RWPE2 (cell line): ENCODE measurements at regions not wholly inside any gene's neighbourhood (a gene's known extent, or its start where the extent isn't known, plus 50 kb on each side); places are given as distances from the start of the nearest gene placed in this dataset.

ENCODE experiments used
- ATAC-seq: fragments of 200-7000 bp; cut with Tn5 transposase; 3 replicates; pipeline ENCODE4 v1.9.1; 2021; ENCODE audit warnings: low read depth
- DNase-seq: peaks from one replicate; pipeline ENCODE4 v3.0.0-alpha.2; 2020; ENCODE audit warnings: low spot score
- H3K27ac ChIP-seq: fragments of 450-650 bp; 2 replicates; pipeline ENCODE4 v1.5.1; 2017; ENCODE audit warnings: mild to moderate bottlenecking; ENCODE audit not compliant: poor library complexity, severe bottlenecking
- H3K27me3 ChIP-seq: fragments of 250-450 bp; sonication (Bioruptor Pico); 2 replicates; pipeline ENCODE4 v1.5.1; 2021; ENCODE audit warnings: mild to moderate bottlenecking, moderate library complexity; ENCODE audit not compliant: insufficient read depth, poor library complexity, severe bottlenecking
- H3K36me3 ChIP-seq: fragments of 250-450 bp; sonication (Bioruptor Pico); 2 replicates; pipeline ENCODE4 v1.5.1; 2020; ENCODE audit warnings: low read depth, mild to moderate bottlenecking, moderate library complexity
- H3K4me1 ChIP-seq: fragments of 250-450 bp; sonication (Bioruptor Pico); 2 replicates; pipeline ENCODE4 v1.5.1; 2021; ENCODE audit warnings: mild to moderate bottlenecking, moderate library complexity; ENCODE audit not compliant: insufficient read depth, poor library complexity, severe bottlenecking
- H3K4me3 ChIP-seq: fragments of 250-450 bp; sonication (Bioruptor Pico); 2 replicates; pipeline ENCODE4 v1.5.1; 2021; ENCODE audit warnings: mild to moderate bottlenecking, moderate library complexity; ENCODE audit not compliant: severe bottlenecking
- H3K9me3 ChIP-seq: fragments of 250-450 bp; sonication (Bioruptor Pico); 2 replicates; pipeline ENCODE4 v1.5.1; 2021; ENCODE audit warnings: mild to moderate bottlenecking, moderate library complexity; ENCODE audit not compliant: severe bottlenecking
- TF ChIP-seq, protein P1 (sequence below): fragments of 450-650 bp; IDR thresholded peaks from one replicate; pipeline ENCODE4 v1.5.1; 2017; ENCODE audit warnings: mild to moderate bottlenecking, moderate library complexity; ENCODE audit not compliant: poor library complexity, severe bottlenecking

DNA sequence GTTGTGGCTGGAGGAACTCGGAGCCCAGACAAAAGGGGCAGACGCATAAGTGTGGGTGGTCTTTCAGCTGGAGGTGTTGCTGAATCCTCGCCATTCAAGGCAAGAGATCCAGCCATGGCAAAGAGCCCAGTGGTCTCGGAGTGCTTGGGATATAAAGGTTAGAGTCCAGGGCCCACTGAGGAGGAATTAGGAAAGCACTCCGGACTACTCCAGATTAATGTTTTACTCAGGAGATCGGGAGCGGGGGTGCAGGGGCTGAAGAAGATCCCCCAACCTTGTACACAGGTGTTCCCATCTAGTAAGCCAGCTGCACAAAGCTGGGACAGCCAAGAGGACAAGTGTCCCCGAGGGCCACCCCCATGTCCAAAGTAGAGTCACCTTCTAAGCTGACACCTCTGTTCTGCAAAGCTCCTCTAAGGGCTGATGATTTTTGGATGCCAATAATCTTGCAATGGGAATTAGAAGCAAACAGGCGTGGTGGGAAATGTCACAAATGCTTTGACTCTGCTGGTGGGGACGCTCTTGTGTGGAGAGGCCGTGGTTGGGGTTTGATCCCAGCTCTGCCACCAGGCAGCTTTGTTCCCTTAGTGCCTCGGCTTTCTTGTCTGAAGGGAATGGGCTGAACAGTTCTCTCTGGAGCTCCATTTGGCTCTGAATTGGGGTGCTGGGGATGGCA is 194.3 kb upstream of the SOX1 start:
- H3K9me3 ChIP-seq, result no peaks in the 10 kb centered on the region
- no peak for DNase-seq
- no peak for ATAC-seq
- no peaks in the 10 kb centered on the region for H3K4me1 ChIP-seq
- no peaks in the 10 kb centered on the region for H3K36me3 ChIP-seq
- H3K27ac ChIP-seq, result no peak overlapping the region
- H3K27me3 ChIP-seq, result peaks cover 21% of the 10 kb centered on the region
- no peak overlapping the region for H3K4me3 ChIP-seq
- TF ChIP-seq, protein P1, sequence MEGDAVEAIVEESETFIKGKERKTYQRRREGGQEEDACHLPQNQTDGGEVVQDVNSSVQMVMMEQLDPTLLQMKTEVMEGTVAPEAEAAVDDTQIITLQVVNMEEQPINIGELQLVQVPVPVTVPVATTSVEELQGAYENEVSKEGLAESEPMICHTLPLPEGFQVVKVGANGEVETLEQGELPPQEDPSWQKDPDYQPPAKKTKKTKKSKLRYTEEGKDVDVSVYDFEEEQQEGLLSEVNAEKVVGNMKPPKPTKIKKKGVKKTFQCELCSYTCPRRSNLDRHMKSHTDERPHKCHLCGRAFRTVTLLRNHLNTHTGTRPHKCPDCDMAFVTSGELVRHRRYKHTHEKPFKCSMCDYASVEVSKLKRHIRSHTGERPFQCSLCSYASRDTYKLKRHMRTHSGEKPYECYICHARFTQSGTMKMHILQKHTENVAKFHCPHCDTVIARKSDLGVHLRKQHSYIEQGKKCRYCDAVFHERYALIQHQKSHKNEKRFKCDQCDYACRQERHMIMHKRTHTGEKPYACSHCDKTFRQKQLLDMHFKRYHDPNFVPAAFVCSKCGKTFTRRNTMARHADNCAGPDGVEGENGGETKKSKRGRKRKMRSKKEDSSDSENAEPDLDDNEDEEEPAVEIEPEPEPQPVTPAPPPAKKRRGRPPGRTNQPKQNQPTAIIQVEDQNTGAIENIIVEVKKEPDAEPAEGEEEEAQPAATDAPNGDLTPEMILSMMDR, result no peak

GRCh38 chr13:111873676-111874178 is 193.2 kb upstream of the SOX1 start:
- H3K27ac ChIP-seq, result no peak overlapping the region
- no peaks in the 10 kb centered on the region for H3K36me3 ChIP-seq
- TF ChIP-seq, protein P1, result no peak
- no peak overlapping the region for H3K4me3 ChIP-seq
- H3K9me3 ChIP-seq, result no peaks in the 10 kb centered on the region
- peaks cover 21% of the 10 kb centered on the region for H3K27me3 ChIP-seq
- no peak for ATAC-seq
- H3K4me1 ChIP-seq, result no peaks in the 10 kb centered on the region
- no peak for DNase-seq

DNA sequence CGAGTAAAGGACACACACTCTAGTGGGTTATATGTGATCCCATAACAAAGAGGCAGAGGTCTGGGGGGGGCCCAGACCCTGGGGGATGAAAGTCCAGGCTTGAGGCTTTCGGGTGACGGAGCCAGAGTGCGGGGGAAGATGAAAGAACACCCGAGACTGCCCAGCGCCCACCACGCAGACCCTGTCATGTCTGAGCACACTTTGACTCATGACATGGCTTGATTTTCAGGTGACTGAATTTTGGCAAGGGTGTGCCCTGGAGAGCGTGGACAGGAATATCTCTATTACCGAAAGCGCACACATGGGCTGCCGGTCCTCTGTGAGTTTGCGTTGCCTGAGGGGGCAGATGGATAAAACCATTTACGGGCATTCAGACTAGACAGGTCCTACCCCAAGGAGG is 192.0 kb upstream of the SOX1 start:
- H3K4me3 ChIP-seq, result no peak overlapping the region
- H3K9me3 ChIP-seq, result no peaks in the 10 kb centered on the region
- H3K36me3 ChIP-seq, result no peaks in the 10 kb centered on the region
- peaks cover 20% of the 10 kb centered on the region for H3K27me3 ChIP-seq
- no peaks in the 10 kb centered on the region for H3K4me1 ChIP-seq
- ATAC-seq (no peak), DNase-seq (no peak)
- no peak overlapping the region for H3K27ac ChIP-seq
- TF ChIP-seq, protein P1, result no peak

DNA sequence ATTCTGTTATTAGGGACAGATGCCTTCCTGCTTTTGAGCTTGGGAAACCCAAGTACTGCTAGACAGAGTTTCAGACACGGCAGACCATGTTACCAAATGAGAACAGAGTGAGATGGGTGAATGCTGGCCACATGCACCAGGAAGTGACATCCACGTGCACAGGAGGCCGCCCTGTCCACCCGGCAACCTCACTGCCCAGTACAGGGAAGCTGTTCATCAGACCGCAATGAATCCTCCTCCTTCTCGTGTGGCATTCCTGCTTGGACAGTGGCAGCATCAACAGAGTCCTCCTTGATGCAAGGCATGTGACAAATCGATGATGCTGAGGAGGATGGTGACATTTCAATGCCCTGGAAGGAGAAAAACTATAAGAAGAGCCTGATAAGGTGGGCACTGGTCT is 191.0 kb upstream of the SOX1 start:
- no peak for ATAC-seq

DNA sequence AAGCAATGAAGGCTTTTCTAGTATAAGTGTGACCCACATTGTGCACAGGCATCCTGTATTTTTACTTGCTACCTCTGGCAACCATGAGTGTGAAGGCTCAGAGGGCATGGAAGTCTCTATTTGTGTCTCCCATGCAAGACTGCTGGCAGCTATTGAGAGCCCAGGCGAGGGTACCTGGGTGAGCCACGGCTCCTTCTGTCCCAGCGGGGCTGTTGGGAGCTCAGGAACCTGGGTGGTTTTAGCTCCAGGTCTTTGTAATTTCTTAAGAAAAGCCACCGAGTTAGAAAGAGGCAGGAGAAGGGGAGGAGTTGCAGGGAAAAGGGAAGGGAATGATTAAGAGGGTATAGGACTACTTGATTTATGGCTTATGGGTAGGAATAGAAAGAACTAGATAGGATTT is 190.4 kb upstream of the SOX1 start:
- DNase-seq (no peak), ATAC-seq (no peak)
- no peak overlapping the region for H3K27ac ChIP-seq
- H3K9me3 ChIP-seq, result no peaks in the 10 kb centered on the region
- no peaks in the 10 kb centered on the region for H3K4me1 ChIP-seq
- peaks cover 6% of the 10 kb centered on the region for H3K27me3 ChIP-seq
- no peaks in the 10 kb centered on the region for H3K36me3 ChIP-seq
- TF ChIP-seq, protein P1, result no peak
- no peak overlapping the region for H3K4me3 ChIP-seq

More for the DNA sequence above, 191.0 kb upstream of the SOX1 start:
- H3K27ac ChIP-seq, result no peak overlapping the region
- H3K27me3 ChIP-seq, result peaks cover 11% of the 10 kb centered on the region
- no peaks in the 10 kb centered on the region for H3K36me3 ChIP-seq
- TF ChIP-seq, protein P1, result no peak
- no peak overlapping the region for H3K4me3 ChIP-seq
- DNase-seq, result no peak
- no peaks in the 10 kb centered on the region for H3K4me1 ChIP-seq
- no peaks in the 10 kb centered on the region for H3K9me3 ChIP-seq
